ENCODE measurements at regions not wholly inside any gene's neighbourhood (a gene's known extent, or its start where the extent isn't known, plus 50 kb on each side); places are given as distances from the start of the nearest gene placed in this dataset.

DNA sequence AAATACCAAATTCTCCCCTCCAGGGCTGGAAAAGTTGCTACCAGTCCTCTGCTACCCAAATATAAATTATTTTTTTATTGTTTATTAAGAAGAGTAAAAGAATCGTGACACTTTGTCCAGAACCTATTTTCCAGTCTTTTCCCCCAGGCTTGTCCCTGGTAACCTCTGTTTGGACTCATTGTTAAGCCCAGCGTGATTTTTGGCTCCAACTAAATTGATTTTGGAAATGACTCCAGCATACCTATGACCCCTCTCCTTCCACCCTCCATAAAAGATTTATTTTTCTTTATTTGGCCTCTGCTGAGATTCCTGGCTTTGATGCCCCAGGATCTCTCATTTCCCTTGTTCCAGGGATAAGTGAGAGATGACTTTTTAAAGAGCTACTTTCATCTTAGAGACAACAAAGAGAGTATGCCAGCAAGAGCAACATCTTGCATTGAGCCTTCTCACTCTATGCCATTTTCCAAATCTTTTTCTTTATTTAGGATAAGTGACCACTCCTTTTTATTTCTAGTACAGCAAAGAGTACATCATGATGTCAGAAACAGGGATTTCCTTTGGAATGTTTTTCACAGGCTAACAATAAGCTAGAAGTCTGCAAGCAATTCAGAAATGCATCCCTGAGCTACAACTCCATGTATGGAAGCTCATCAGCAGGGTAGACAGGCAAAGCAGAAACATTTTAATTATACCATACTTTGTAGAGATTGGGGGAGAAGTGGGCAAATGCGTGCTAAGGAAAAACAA, 75.8 kb downstream of the DAD1 start:
- H3K36me3 ChIP-seq, result no peaks in the 10 kb centered on the region
- intact Hi-C loops (cut with DNase I; ENCODE audit: low total_unique reads), result no loop called here
- 36 to 54% (median 45%) methylated on average over 3 of the region's 3 CpGs for WGBS, 5 donors
- no peak for TF ChIP-seq EP300 (IDR thresholded peaks at IDR 0.05)
- TF ChIP-seq POLR2AphosphoS5 (IDR thresholded peaks at IDR 0.05), result no peak
- TF ChIP-seq, protein P1, sequence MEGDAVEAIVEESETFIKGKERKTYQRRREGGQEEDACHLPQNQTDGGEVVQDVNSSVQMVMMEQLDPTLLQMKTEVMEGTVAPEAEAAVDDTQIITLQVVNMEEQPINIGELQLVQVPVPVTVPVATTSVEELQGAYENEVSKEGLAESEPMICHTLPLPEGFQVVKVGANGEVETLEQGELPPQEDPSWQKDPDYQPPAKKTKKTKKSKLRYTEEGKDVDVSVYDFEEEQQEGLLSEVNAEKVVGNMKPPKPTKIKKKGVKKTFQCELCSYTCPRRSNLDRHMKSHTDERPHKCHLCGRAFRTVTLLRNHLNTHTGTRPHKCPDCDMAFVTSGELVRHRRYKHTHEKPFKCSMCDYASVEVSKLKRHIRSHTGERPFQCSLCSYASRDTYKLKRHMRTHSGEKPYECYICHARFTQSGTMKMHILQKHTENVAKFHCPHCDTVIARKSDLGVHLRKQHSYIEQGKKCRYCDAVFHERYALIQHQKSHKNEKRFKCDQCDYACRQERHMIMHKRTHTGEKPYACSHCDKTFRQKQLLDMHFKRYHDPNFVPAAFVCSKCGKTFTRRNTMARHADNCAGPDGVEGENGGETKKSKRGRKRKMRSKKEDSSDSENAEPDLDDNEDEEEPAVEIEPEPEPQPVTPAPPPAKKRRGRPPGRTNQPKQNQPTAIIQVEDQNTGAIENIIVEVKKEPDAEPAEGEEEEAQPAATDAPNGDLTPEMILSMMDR (IDR thresholded peaks at IDR 0.05), result no peak
- TF ChIP-seq POLR2A (IDR thresholded peaks at IDR 0.05), result no peak
- peaks cover 0 to 73% (median 45%) of the 10 kb centered on the region in 4 donors for H3K4me1 ChIP-seq
- no peak for DNase-seq
- peak overlapping the region in 4 of 5 donors; percentile 35 to 63 (median 53) for H3K27ac ChIP-seq
- no peak overlapping the region for H3K4me3 ChIP-seq
- no peaks in the 10 kb centered on the region for H3K9me3 ChIP-seq
- H3K27me3 ChIP-seq, result no peaks in the 10 kb centered on the region

DNA sequence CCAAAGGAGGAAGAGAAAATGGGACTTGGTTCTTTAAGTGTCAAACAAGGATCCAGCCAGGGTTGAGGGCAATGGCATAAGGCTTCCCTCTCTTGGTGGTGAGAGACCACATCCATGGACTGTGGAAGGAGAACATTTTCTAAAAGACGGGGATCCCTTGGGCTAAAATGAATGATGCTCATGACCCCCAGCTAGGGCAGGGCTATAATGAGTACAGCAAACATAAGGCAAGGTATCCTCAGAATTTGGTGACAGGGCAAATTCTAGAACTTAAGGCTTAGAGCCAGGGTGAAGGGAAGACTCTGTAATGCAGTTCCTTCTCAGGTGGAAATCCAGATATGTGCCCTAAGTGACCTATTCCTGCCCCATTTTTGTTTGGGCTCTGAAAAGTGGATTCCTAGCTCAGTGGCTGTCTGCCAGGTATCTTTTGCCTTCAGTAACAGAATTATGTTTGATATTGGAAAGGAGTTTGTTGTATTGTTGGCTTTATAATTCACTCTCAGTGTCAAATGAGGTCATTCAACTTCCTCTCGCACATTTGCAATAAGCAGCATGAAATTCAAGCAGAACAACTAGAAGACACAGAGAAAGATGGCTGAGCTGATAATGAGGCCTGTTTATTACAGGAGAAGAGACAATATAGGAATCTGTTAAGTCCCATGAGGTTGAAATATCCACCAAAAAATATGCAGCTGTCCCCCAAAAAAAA, 76.8 kb downstream of the DAD1 start:
- intact Hi-C loops (cut with DNase I; ENCODE audit: low total_unique reads), result no loop called here
- Histone ChIP-seq H3K4me3 (no peak overlapping the region), H3K27me3 (no peaks in the 10 kb centered on the region), H3K27ac (peak overlapping the region in 4 of 5 donors; percentile 35 to 63 (median 53)), H3K36me3 (no peaks in the 10 kb centered on the region), H3K4me1 (peaks cover 0 to 67% (median 45%) of the 10 kb centered on the region in 4 donors), H3K9me3 (no peaks in the 10 kb centered on the region)
- TF ChIP-seq POLR2AphosphoS5 (IDR thresholded peaks at IDR 0.05) (no peak), POLR2A (IDR thresholded peaks at IDR 0.05) (no peak), EP300 (IDR thresholded peaks at IDR 0.05) (no peak)
- TF ChIP-seq, protein P1 (IDR thresholded peaks at IDR 0.05), result no peak
- no peak for DNase-seq
- 60 to 83% (median 75%) methylated on average over 2 of the region's 2 CpGs for WGBS, 5 donors

DNA sequence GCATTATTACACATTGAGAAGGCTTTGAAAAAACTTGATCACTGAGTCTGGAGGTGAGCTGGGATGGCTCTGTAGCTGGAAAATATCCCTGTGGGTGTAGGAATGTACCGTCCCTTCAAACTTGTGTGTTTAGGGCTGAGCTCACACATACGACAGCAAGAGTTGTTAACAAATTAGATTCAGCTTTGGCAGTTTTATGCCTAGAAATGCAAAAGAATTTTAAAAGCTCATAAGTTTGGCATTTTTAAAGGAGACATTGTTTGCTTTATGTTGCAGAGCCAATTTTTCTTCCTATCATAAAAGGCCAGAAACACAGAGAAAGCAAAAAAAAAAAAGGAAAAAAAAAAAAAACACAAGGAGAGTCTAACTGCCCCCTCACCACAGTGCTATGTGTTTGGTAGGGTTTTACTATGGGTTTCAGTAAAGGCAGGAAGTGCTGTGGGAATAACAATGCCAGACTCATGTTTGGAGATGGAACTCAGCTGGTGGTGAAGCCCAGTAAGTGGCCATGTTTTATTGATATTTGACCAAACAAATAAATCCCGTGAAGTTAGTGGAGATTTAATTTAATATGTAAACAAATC, 78.4 kb downstream of the DAD1 start:
- peak in 1 of 2 donors; percentile 56 for DNase-seq
- H3K4me1 ChIP-seq, result peaks cover 0 to 55% (median 39%) of the 10 kb centered on the region in 4 donors
- H3K27me3 ChIP-seq, result no peaks in the 10 kb centered on the region
- H3K9me3 ChIP-seq, result no peaks in the 10 kb centered on the region
- peak overlapping the region in 2 of 5 donors; percentile 33 to 45 for H3K27ac ChIP-seq
- TF ChIP-seq EP300 (IDR thresholded peaks at IDR 0.05), result no peak
- TF ChIP-seq POLR2A (IDR thresholded peaks at IDR 0.05), result no peak
- TF ChIP-seq, protein P1 (IDR thresholded peaks at IDR 0.05), result no peak
- TF ChIP-seq POLR2AphosphoS5 (IDR thresholded peaks at IDR 0.05), result no peak
- WGBS, 5 donors, result 33 to 53% (median 49%) methylated on average over 3 of the region's 3 CpGs
- no peaks in the 10 kb centered on the region for H3K36me3 ChIP-seq
- intact Hi-C loops (cut with DNase I; ENCODE audit: low total_unique reads), result no loop called here
- H3K4me3 ChIP-seq, result no peak overlapping the region

DNA sequence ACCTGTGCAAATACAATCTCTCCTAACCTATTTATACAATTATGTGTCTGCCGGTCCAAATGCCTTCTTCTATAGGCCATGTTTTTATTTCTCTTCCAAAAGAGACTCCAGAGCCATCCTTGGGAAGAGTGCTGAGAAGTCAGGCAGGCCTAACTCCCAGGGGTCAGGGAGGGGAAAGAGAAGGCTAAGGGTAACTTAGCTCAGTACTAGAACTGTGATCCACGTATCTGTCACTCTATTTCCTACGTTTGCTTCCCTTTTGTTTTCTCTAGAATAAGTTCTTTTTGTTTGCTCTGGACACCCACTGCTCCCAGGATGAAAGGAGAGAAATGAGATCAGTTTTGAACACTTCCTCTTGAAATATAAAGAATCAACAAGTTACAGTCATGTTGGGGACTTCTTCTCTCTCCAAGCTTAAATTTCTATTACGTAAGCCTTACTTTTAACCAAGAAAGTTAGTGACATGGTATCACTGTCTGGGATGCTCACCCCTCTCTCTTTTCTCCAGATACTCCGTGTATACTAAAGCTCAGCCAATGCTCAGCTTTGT, 79.2 kb downstream of the DAD1 start:
- H3K9me3 ChIP-seq, result no peaks in the 10 kb centered on the region
- TF ChIP-seq EP300 (IDR thresholded peaks at IDR 0.05) (no peak), POLR2A (IDR thresholded peaks at IDR 0.05) (no peak), POLR2AphosphoS5 (IDR thresholded peaks at IDR 0.05) (no peak)
- TF ChIP-seq, protein P1 (IDR thresholded peaks at IDR 0.05), result no peak
- no peak overlapping the region for H3K4me3 ChIP-seq
- intact Hi-C loops (cut with DNase I; ENCODE audit: low total_unique reads), result no loop called here
- no peaks in the 10 kb centered on the region for H3K36me3 ChIP-seq
- no peak for DNase-seq
- 36 to 53% (median 42%) methylated on average over 5 of the region's 5 CpGs for WGBS, 5 donors
- H3K27me3 ChIP-seq, result no peaks in the 10 kb centered on the region
- H3K4me1 ChIP-seq, result peaks cover 0 to 48% (median 35%) of the 10 kb centered on the region in 4 donors
- H3K27ac ChIP-seq, result peak overlapping the region in 2 of 5 donors; percentile 33 to 45
